DMS53 treated with DMSO at 0.1 percent for 48 hours (cell line): ENCODE measurements at regions not wholly inside any gene's neighbourhood (a gene's known extent, or its start where the extent isn't known, plus 50 kb on each side); places are given as distances from the start of the nearest gene placed in this dataset.

ENCODE experiments used
- DNase-seq: peaks from one replicate; lab custom pipeline; 2025; ENCODE audit not compliant: unreplicated experiment; lab: John Stamatoyannopoulos, UW

DNA sequence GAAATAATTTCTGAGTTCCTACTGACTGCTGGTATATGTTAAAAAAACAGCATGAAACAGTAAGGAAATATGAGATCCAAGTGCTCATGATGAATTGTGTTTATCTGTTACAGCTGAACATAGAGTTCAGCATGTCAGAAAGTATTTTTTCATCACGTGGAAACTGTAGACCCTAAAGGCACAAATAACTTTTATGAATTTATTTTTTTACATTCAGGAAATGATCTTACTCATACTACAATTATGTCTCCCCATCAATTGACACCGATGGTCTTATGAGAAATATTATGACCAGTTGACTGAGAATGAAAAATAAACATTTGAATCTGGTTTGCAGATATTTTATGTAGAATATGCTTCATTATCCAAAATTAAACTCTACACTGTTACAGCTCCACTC lies 283.1 kb upstream of the SPANXN4 start:
- DNase-seq, result no peak

DNA sequence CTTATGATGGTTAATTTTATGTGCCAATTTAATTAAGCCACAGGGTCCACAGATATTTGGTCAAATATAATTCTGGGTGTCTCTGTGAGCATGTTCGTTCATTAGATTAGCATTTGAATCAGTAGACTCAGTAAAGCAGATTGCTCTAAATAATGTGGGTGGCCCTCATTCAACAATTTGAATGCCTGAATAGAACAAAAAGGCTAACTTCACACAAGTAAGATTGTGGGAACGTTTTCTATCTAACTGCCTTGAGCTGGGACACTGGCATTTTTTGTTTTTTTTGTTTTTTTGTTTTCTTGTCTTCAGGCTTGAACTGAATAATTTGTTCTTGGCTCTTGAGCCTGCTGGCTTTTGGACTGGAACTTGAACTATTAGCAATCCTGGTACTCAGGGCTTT lies 292.4 kb upstream of the SPANXN4 start:
- no peak for DNase-seq

DNA sequence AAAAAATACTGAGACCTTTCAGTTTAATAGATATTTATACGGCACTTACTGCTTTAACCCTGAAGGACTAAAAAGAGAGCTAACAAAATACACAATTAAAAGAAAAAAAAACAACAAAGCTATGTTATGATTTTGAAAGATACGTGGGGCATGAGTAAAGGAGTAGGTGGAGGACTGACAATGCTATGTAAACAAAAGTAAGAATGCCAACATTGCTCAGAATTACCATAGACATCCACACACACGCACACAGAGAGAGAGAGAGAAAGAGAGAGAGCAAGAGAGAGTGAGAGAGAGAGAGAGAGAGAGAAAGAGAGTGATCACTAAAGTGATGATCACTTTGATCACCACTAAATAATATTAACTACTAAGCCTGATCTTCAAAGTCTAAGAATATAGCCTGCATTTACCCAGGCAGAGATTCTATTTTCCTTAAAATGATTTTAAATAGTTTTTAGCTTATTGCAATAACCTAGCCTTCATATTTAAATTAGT lies 313.9 kb upstream of the SPANXN4 start:
- DNase-seq, result no peak

DNA sequence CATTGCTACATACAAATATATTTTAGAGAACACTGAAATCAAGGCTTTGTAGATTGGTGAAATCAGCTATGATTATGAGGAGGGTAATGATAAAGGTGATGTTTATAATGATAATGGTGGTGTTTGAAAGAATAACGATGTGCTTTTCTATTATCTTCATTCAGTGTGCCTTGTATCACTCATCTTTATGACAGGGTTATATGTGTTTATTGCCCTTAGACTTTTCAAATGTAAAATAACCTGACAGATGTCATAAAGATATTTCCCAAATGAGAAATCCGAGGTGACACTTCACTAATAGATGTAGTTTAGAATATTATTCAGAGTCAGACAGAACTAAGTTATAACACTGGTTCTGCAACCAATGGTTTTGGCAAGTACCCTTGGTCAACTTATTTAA lies 323.0 kb upstream of the SPANXN4 start:
- no peak for DNase-seq

DNA sequence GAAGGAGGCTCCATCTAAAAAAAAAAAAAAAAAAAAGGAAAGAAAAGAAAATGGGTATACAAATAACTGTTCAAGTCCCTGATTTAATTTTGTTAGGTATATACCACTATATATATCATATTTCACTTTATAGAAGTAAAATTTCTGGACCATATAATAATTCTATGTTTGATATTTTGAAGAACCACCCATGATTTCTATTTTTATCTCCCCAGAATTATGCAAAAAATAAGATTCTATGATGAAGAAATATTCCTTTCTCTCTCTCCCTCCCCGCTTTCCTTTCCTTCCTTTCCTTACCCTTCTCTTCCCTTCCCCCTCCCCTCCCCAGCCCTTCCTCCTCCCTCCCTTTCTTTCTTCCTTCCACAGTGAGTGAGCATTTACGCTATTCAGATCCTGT lies 337.5 kb upstream of the SPANXN4 start:
- no peak for DNase-seq

DNA sequence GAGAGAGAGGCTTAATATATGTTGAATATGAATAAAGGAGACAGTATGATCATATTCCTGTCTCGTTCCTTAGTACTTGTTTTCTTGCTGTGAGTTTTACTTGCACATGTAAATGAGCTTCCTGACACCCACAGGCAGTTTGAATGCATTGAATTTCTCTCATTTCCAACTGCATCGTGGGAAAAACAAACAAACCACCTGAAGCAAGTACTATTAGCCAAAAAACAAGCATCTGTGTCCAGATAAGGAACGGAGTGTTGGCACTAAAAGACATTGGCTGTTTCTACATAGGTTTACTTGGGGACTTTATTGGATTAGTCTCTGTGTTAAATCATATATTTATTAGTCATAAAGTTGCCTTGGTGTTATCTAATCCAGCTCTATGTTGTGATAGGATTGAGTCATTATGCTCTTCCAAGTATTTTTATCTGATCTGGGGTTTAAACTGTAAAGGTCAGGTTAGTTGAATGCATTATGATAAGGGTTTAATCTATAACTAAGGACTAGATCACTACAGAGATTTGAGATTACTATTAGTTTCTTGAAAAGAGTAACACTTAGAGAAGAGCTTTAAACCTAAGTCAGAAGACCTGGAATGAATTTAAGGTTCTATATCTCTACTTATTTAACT lies 339.0 kb upstream of the SPANXN4 start:
- DNase-seq, result no peak

DNA sequence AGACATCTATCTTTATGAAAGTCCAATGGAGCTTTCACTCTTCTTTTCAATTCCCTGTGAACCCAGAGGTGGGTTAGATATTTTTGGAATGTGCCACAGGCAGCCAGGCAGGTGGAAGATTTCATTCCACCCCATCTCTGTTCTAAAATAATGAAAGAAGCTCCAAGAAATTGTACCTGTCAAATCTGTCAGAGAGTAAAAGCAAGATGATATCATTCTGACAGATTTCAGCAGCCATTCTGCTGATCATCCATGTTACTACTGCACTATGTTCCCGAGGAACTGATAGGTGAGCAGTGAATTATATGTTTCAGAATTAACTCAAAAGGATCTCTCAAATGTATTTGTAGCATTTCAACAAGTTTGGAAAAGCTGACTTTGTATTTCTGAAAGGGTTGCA lies 339.5 kb upstream of the SPANXN4 start:
- DNase-seq, result no peak

DNA sequence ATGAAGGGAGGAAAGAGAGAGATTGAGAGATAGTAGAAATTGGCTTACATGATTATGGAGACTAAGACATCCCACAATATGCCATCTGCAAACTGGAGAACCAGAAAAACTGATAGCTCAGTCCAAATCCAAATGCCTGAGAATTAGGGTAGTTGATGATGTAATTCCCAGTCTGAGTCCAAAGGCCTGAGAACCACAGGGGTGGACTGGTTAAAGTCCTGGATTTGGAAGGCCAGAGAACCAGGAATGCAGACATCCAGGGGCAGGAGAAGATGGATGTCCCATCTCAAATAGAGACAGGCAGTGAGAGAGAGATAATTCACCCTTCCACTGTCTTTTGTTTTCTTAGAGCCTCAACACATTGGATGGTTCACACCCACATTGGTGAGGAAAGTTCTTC lies 345.7 kb upstream of the SPANXN4 start:
- DNase-seq, result no peak

DNA sequence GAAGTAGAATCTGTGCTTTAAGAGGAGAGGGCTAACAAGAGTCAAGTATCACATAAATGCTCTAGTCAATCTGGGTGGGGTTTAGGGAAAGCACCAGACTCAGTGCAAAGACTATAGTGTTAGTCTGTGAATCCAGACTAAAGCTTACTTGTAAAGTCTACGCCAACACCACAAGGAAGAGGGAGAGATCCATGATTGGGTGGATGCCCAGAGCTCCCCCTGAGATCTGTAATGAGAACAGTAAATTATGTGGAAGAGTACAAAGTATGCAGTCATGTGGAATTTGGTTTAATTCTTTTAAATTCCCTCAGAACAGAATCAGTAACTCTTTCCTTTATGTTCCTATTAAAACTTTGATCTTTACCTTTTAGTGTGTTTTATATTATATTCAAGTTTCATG lies 354.7 kb upstream of the SPANXN4 start:
- no peak for DNase-seq

DNA sequence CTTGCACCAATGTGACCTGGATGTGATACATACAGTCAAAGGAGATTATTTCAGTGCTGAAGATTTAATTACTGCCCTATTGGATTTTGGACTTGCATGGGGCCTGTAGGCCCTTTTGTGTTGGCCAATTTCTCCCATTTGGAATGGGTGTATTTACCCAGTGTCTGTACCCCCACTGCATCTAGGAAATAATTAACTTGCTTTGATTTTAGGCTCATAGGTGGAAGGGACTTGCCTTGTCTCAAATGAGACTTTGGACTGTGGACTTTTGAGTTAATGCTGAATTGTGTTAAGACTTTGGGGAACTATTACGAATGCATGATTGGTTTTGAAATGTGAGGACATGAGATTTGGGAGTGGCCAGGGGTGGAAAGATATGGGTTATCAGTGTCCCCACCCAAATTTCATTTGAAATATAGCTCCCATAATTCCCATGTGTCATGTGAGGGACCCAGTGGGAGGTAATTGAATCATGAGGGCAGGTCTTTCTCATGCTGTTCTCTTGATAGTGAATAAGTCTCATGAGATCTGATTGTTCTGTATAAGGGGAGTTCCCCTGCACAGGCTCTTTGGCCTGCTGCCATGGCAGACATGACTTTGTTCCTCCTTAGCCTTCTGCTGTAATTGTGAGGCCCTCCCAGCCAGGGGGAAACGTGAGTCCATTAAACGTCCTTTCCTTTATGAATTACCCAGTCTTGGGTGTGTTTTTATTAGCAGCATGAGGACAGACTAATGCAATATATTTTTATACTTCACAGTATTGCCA lies 362.2 kb upstream of the SPANXN4 start:
- DNase-seq, result no peak

DNA sequence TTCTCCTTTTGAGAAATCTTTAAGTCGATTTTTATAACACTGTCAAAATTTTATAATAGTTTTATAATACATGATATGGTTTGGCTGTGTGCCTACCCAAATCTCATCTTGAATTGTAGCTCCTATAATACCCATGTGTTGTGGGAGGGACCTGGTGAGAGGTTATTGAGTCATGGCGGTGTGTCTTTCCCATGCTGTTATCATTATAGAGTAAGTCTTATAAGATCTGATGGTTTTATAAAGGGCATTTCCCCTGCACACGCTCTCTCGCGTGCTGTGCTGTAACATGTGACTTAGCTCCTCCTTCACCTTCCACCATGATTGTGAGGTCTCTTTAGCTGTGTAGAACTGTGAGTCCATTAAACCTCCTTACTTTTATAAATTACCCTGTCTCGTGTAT lies 364.0 kb upstream of the SPANXN4 start:
- no peak for DNase-seq

DNA sequence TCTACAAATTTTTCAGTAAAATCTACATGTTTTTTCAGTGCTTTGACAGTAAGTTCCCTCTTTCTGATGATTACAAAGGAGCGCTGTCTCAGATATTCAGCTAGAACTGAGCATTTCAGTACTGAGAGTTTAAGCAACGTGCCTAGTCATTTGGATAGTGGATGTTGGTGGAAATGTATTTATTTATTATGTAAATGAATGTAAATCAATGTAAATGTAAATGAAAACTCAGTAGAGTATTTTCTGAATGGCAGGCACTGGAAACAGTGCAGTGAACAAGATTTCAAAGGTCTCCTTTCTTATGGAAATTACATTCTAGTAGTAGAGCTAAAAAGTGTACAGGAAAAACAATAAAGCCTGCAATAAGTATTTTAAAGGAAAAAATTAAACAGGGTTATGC lies 370.2 kb upstream of the SPANXN4 start:
- no peak for DNase-seq

DNA sequence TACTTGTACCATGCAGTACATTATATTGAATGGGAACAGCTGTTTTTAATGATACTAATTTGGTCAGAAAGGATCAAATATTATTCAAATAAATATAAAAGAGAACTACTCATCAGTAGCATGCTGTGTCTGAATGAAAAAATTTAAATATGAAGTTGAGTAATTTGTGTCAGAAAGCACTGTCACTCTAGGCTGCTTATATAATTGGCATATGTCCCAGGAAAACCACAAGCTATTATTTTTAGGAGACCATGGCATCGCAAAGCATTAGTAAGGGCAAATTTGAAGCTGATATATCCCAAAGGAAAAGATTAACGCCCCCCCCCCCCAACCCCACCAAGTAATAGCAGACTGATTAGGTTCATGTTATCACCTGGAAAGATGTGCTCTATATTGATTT lies 388.5 kb upstream of the SPANXN4 start:
- DNase-seq, result no peak

DNA sequence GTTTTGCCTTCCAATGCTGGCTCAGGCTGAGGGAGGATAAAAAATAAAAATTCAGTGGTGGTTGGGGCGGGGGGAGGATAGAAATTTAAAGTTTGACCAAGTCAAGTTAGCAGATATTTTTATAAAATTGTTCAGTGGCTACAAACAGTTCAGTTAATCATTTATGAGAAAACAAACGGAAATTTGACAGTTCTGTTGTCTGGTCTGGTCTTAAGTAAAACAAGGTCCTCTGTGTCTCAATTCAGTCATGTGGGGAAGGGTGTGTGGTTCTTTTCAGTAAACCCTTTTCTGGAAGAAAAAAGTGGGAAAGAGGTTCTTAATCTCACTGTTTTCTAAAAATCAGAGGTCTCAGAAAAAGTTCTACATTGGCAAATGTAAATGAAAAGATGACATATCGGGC lies 409.1 kb upstream of the SPANXN4 start:
- peak; percentile 12 for DNase-seq

DNA sequence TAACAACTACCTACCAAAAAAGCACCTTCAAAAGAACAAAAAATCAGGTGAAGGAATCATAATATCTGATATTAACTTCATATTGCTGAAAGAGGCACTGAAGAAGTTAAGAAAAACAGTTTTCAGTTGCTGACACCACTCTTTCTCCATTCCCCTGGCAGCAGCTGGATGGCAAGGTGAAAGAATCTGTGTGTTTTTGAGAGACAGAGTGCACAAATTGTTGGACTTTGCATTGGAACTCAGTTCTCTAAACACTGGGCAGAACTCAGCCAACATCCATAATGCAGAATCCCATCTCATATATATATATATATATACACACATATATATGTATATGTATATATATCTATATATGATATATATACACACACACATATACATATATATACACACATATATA lies 408.3 kb upstream of the MAGEC2 start:
- DNase-seq, result no peak

DNA sequence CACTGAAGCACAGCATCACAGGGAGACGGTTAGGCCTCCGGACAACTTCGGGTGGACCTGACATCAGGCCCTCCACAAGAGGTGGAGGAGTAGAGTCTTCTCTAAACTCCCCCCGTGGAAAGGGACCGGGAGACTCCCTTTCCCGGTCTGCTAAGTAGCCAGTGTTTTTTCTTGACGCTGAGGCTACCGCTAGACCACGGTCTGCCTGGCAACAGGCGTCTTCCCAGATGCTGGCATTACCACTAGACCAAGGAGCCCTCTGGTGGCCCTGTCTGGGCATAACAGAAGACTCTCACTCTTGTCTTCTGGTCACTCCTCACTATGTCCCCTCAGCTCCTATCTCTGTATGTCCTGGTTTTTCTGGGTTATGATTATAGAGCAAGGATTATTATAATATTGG lies 401.5 kb upstream of the MAGEC2 start:
- peak; percentile 25 for DNase-seq

DNA sequence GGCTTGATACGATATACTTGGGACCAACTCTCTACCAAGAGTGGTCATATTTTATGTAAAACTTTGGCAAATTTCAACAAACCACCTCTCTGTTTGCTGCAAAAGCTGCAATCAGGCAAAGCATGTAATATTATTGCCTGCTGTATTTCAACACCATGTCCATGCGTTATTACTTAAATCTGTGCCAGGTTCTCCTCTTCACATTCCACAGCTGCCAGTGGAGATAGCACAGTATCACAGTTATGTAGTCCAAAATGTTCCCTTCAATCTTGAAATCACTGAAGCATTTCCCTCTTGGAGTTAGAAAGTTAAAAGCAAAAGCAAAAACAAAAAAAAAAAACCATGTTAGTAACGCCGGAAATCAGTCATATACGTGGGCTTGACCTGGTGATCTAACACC lies 396.7 kb upstream of the MAGEC2 start:
- DNase-seq, result no peak

DNA sequence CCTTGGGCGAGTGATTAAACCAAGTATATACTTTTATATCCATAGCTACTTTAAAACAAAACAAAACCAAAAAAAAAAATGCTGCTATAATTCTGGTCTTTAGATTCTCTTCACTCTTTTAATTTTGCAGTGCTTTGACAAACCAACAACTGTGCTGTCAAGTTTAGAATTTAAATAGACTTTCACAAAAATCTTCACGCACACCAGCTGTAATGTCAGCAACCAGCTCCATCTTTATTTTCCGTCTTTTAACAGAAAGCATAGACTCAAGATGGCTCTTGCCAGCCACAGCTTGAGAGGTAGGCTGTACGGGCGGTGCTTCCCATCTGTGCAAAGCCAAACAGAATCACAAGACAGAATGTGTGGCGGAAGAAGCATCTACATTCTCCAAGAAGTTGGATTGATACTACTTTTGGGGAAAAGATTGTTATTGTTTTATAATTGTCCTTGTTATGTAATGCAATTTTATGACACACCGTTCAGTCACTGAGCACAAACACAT lies 388.3 kb upstream of the MAGEC2 start:
- no peak for DNase-seq

DNA sequence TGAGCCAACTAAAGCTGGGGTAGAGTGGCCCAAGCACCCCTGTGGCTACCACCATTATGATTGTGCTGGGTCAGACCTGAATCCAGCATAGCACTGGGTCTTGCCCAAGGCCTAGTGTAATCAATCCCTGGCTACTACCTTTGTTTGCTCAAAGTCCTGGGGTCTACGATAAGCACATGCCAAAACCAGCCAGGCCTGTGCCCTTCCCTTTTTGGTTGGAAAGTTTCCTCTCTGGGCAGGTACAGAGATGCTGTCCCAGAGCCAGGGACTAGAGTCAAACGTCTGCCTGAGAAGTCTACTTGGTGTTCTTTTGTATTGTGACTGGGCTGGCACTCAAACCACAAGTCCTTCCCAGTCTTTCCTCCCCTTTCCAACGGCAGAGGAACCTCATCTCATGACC lies 371.5 kb upstream of the MAGEC2 start:
- DNase-seq, result no peak

DNA sequence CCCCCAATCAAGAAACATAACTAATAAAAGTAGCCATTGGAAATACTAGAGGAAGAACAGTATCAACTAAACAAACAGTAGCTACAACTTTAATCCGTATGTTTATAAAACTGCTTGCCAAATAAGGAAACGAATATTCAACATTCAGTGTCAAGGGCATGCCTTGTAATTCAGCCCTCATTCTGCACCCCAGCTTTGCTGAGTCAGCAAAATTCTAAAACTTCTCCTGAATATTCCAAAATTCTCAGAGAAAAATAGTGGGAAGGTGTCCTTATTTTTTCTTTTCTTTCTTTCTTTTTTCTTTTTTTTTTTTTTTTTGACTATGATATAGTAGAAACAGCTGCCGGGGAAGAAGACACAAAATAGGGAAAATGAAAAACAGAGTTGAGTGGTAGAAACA lies 344.8 kb upstream of the MAGEC2 start:
- DNase-seq, result no peak

DNA sequence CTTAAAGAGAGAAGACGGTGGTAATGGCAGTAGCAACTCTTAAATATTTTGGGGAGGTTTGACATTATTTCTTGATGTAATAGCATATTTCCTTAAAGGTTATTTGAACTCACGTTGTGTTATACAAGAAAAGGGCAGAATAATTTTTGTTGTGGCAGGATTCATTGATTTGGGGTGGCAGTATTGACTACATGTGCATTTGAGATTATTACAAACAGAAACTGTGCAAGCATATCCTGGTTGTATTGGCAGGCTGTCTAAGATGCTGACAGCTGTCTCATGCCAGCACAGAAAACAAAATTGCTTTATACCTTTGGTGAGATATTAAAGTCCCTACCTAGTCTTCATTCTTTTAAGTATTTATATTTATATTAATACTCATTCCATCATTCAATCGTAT lies 300.7 kb upstream of the MAGEC2 start:
- no peak for DNase-seq

DNA sequence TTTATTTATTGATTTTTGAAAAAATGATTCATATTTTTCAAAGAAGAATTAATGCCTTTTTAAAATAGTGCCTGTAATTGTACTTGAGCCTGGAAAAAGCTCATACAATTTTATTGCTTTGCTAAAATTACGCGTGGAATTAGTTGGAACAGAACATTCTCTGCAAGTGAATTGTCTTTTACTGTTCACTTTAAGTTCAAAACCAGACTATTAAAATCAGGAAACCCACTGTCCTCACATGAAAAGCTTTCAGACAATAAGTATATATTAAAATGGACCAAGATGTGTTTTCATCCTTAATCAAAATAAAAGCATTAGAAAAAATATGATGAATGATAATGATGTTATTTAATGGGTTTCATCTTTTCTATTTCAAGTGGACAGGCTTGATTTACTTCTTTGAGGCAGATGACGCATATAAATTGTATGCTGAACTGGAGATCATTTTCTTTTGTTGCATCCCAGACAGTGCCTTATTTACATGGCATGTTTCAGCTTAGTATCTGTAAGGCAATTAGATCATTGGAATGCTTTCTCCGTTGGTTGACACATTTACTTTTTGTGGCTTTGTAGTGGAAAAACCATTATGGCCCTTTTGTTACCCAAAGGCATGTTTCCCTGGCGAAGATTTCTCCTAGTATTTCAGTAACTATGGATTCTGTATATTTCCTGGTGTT lies 299.0 kb upstream of the MAGEC2 start:
- no peak for DNase-seq
